CD4-positive, alpha-beta T cell treated with Interleukin-2 at 100 ng/mL for 4 hours (primary cell): ENCODE measurements at regions not wholly inside any gene's neighbourhood (a gene's known extent, or its start where the extent isn't known, plus 50 kb on each side); places are given as distances from the start of the nearest gene placed in this dataset.

ENCODE experiments used
- DNase-seq: peaks from one replicate; pipeline ENCODE4 v3.0.0-alpha.2; 2020; ENCODE audit warnings: low spot score

GRCh38 chr21:43302769-43303168 lies 124.2 kb downstream of the SIK1 start:
- DNase-seq = no peak

DNA sequence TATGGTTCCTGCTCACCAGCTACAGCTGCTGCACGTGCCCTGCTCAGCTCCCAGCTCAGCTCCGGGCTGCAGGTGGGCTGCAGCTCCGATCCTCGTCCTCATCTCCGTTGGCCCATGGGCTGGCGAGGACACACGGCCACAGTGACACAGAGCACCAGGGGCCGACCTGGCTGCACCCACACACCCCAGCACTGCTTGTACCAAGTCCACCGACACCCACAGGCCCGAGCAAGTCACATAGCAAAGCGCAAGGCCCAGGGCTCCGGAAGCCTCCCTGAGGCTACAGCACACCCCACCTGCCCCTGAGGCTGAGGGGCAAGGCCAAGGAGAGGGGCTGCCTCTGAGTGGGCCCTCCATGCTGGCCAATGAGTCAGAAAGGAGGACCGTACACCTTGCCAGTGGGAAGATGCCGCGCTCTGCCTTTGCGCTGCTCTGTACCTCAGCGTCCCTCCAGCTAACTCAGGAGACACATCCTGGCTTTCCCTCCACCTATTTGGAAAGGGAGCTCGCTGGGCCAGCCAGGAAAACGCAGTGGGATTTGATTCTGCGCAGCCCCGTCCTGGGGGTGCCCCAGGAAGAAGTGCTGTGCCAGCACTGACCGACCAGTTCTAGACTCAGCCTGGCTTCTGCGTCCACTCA lies 124.8 kb downstream of the SIK1 start:
- DNase-seq = no peak

- no peak for DNase-seq
These were observed 125.4 kb downstream of the SIK1 start for GRCh38 chr21:43301409-43302061.

DNA sequence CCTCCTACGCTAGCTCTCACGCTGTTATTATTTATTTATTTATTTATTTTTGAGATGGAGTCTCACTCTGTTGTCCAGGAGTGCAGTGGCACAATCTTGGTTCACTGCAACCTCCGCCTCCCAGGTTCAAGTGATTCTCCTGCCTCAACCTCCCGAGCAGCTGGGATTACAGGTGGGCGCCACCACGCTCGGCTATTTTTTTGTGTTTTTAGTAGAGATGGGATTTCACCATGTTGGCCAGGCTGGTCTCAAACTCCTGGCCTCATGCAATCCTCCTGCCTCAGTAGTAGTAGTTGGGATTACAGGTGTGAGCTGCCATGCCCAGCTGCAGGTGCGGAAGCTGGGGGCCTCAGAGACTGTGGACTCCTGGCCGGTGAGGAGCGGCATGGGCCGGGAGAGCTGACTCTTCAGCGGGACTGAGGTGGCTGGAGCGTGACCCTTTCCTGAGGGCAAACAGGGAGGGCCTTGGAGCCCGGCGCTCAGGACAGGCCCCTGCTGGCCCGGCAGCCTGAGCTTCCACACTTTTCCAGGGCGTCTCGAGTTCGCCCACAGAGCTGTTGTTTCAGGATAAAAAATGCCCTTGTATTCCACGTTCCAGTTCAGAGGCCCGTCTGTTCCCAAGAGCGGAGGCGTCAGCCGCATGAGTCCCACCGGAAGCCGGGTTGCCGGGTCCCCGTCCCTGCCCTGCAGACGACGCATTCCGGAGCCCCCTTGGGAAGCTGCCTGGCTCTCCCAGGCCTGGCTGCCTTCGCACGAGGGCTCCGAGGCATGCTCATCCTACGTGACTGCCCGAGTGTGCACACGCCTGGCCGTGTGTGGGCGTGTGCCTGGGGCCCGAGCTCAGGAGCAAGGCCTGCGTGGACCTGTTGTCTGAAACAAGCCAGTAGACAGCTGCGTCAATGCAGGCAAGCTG lies 126.2 kb downstream of the SIK1 start:
- no peak for DNase-seq

DNA sequence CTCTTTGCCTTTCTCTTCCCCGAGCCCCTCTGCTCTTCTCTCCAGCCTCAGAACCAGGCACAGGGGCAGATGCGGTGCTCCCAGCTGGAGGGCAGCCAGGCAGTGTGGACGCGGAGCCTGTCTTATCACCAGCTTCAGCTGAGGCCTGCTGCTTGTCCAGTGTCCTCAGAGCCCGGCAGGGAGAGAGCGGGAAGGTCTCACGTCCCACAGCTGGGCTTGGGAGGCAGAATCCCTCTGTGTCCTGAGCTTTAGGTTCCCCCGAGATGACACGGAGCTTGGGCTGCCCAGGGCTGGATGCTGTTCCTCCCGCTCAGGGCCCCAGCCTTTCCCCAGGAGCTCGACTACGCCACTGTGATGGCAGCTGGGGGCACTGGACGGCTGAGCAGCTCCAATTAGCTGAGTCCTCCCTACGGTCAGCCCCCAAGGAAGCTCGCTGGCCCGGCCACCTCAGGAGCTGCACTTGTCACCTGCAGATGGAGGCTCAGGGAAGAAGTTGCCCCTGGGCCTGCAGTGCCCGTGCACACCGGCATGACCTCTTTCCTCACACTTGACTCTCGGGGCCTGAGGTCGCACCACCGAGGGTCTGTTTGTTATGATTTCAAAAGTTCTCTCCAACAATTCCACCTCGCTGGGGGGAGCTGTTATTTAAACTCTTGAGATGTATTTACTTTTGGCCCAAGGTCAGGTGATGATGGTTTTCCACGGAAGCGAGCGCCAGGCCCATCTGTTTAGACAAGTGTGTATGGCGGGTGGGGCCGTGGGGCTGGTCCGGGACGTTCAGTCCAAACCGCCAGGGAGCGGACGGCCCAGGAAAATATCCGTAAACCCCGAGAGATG lies 127.3 kb downstream of the SIK1 start:
- no peak for DNase-seq

- no peak for DNase-seq
These were observed 128.1 kb downstream of the SIK1 start for GRCh38 chr21:43298546-43299440.

- DNase-seq = no peak
These were observed 128.9 kb downstream of the SIK1 start for GRCh38 chr21:43297989-43298388.

- no peak for DNase-seq
These were observed 128.7 kb downstream of the CRYAA start for GRCh38 chr21:43297391-43297981.

DNA sequence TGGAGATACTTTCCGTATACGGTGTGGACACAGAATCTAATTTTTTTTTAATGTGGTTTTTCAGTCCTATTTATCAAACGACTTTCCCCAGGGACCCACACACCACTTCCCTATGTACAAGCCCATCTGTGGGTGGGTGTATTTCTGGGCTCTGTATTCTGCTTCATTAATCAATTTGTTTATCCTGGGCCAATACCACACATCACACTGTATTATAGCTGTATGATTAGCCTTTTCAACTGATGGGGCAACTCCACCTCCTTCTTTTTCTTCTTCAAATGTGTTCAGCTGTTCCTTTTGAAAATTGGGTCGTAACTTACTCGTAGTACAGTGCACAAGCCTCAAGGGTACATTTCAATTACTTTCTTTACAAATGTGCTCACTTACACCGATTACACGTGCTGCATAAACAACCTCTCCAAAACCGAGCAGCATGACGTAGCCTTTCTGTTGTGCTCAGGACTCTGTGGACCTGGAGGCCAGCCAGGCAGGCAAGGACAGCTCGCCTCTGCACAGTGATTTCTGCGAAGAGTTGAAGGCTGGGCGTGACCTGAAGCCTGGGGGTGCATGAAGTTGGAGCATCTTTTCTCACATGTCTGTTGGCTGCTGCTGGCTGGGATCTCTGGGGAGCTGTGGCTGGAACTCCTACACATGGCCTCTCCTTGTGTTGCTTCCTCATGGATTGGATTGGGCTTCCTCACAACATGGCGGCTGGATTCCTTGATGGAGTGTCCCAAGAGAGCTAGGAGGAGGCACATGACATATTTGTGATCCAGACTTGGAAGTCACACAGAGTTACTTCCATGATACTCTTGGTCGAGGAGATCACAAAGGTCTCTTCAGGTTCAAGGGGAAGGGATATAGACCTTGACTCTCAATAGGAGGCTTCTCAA lies 126.5 kb downstream of the CRYAA start:
- no peak for DNase-seq

DNA sequence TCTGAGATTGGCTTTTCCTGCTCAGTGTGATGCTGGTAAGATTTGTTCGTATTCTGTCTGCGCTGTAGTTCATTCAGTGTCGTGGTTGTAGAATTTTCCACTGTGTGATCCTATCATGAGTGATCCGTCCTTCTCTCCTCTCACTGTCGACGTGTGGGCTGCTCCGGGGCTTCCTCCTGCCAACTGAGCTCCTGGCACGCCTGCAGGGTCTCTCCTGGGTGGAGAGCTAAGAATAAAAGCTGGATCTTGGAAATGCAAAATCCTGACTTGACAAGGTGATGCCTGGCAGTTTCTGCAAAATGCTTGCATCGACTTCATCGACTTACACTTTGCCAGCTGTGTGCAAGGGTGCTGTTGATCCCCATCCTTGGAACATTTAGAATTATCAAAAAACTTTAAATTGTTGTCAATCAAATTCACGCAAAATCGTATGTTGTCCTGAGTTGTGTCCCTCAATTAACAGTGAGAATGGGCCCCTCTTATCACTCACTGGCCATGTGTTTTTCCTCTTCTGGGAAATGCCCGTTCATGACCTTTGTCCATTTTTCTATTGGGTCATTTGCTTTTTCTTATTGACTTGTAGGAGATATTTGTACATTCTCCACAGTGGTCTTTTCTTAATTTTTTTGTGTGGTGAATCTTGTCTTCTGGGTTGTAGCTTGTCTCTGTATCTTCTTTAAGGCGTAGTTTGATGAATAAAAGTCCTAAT lies 125.5 kb downstream of the CRYAA start:
- DNase-seq = no peak

GRCh38 chr21:43292866-43293142 lies 124.0 kb downstream of the CRYAA start:
- DNase-seq = no peak

- DNase-seq = no peak
These were observed 123.4 kb downstream of the CRYAA start for GRCh38 chr21:43292041-43292865.

- no peak for DNase-seq
These were observed 122.6 kb downstream of the CRYAA start for GRCh38 chr21:43291347-43291950.

DNA sequence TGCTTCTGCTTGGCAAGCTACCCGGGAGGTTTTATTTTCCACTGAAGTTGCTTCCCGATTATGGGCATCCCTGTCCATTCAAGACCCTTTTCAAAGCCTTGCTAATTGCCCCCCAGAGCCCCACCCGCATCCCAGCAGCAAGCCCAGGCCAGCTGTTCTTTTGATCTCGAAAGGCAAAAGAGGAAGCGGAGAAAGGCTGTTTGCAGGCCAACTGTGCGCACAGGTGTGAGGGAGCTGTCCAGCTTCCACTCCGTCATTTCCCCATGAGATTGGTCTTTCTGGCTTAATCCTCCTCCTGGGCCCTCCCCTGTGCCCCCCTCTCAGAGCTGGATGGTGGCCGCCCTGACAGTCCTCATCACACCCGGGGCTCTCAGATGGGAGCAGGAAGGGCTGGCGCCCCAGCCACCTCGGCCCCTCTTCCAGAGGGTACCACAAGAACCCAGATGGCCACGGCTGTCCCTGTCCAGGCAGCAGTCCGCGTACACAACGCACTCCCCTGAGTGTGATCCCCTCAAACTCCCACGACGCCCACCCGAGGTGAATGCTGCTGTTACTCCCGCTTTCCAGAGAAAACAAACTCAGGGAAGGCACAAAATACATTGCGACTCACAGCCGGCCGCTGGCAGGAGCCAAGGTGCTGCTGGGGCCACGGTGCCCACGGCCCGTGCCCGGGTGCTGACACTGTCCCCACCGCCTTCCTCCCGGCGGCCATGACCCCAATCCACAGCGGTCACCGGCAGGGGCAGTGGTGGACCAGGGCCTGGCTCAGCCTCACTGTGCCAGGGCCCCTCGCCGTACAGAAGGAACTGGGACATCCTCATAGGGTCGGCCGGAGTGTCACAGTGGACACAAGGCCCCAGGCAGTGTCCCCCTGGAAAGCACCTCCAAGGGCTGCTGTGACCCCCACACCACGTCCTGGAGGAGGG lies 121.9 kb downstream of the CRYAA start:
- no peak for DNase-seq

DNA sequence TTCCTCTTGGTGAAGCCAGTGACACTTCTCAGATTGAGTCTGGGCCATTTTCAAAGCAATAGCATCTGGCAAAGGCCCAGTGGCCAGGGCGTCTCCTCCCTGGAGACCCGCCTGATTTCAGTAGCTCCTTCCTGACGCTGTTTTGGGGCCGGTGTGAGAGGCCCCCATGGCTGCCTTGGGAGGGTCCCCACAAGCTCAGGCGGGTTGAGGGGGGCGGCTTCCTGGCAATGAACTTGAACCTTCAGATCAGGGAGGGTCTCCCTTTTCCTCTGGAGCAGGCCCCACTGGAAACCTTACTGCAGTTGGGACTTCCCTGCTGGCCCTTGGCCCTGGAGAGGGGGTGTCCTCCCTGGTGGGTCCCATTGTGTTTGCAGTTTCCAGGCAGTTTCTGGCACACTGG lies 121.2 kb downstream of the CRYAA start:
- no peak for DNase-seq

DNA sequence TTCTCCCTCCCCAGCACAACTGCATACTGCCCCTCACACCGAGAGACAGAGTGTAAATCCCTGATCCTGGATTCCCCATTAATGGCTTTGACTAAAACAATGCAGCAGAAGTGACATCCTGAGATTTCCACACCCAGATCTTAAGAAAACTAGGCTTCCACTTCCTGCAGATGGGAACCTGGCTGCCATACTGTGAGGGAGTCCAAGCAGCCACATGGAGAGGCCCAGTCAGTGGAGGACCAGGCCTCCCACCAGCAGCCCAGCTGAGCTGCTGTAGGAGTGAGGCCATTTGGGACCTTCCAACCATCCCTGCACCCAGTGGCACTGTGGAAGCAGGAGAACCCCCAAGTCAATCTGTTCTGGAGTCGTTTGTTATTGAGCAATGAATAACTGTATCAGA lies 120.6 kb downstream of the CRYAA start:
- no peak for DNase-seq
